Neuronal stem cell (in vitro differentiated cells): ENCODE measurements at regions not wholly inside any gene's neighbourhood (a gene's known extent, or its start where the extent isn't known, plus 50 kb on each side); places are given as distances from the start of the nearest gene placed in this dataset.
"Not testable (repeated sequence)": the region's sequence is repeated elsewhere in the genome, so short reads cannot be mapped to it uniquely, and the experiment has no call there.

Source experiments
- DNase-seq: peaks from one replicate; pipeline ENCODE4 v3.0.0-alpha.2; 2013; ENCODE audit warnings: low spot score
- H2AFZ ChIP-seq: one replicate; pipeline ENCODE4 v1.6.1; 2013; ENCODE audit warnings: mild to moderate bottlenecking, low read length, inconsistent platforms
- H2AK5ac ChIP-seq: 2 replicates; pipeline ENCODE4 v1.6.1; 2013; ENCODE audit warnings: low read depth, mild to moderate bottlenecking, inconsistent platforms, low read length, moderate library complexity, mixed read lengths
- H2BK120ac ChIP-seq: 2 replicates; pipeline ENCODE4 v1.6.1; 2013; ENCODE audit warnings: low read depth, mild to moderate bottlenecking, inconsistent platforms, low read length, moderate library complexity, mixed read lengths
- H2BK12ac ChIP-seq: one replicate; pipeline ENCODE4 v1.6.1; 2013; ENCODE audit warnings: low read length, inconsistent platforms
- H2BK15ac ChIP-seq: 2 replicates; pipeline ENCODE4 v1.6.1; 2013; ENCODE audit warnings: mild to moderate bottlenecking, low read length, inconsistent platforms, mixed read lengths
- H2BK5ac ChIP-seq: one replicate; pipeline ENCODE4 v1.6.1; 2013; ENCODE audit warnings: inconsistent platforms, mild to moderate bottlenecking, low read length, moderate library complexity
- H3K14ac ChIP-seq: one replicate; pipeline ENCODE4 v1.6.1; 2013; ENCODE audit warnings: low read length, inconsistent platforms
- H3K18ac ChIP-seq: 2 replicates; pipeline ENCODE4 v1.6.1; 2013; ENCODE audit warnings: low read length, inconsistent platforms
- H3K23ac ChIP-seq: 2 replicates; pipeline ENCODE4 v1.6.1; 2013; ENCODE audit warnings: low read depth, mild to moderate bottlenecking, mixed read lengths, low read length, inconsistent platforms; ENCODE audit not compliant: poor library complexity
- H3K27ac ChIP-seq: replicated peaks from 3 replicates; pipeline ENCODE4 v1.5.1; 2013; ENCODE audit warnings: low read length, inconsistent platforms
- H3K27me3 ChIP-seq, 3 experiments: 2 replicates each; pipeline ENCODE4 v1.6.1; 2013; ENCODE audit warnings: low read length in 3 of 3, mild to moderate bottlenecking in 2 of 3, inconsistent platforms in 1 of 3, low read depth in 1 of 3, mixed read lengths in 1 of 3, moderate library complexity in 1 of 3; ENCODE audit not compliant: control insufficient read depth in 3 of 3, insufficient read depth in 3 of 3
- H3K36me3 ChIP-seq, 2 donors: replicated peaks in 1 of 2; 2 replicates each; pipeline ENCODE4 v1.6.1; 2013; ENCODE audit warnings: low read length in 2 of 2; ENCODE audit not compliant: control insufficient read depth in 2 of 2, insufficient read depth in 2 of 2
- H3K4ac ChIP-seq: 2 replicates; pipeline ENCODE4 v1.6.1; 2013; ENCODE audit warnings: inconsistent platforms, mild to moderate bottlenecking, low read length, moderate library complexity
- H3K4me1 ChIP-seq, 2 donors: 1 replicate in 1 of 2; 2 replicates in 1 of 2; pipeline ENCODE4 v1.6.1; 2013; ENCODE audit warnings: low read length in 2 of 2, low read depth in 1 of 2; ENCODE audit not compliant: control insufficient read depth in 2 of 2, insufficient read depth in 1 of 2
- H3K4me2 ChIP-seq: one replicate; pipeline ENCODE4 v1.6.1; 2013; ENCODE audit warnings: mild to moderate bottlenecking, low read length, inconsistent platforms; ENCODE audit not compliant: insufficient read depth, poor library complexity, severe bottlenecking
- H3K4me3 ChIP-seq, 2 donors: 2 replicates each; pipeline ENCODE4 v1.5.1; 2013; ENCODE audit warnings: low read length in 2 of 2, mild to moderate bottlenecking in 2 of 2, inconsistent platforms in 1 of 2, moderate library complexity in 1 of 2
- H3K79me1 ChIP-seq: one replicate; pipeline ENCODE4 v1.6.1; 2013; ENCODE audit warnings: low read depth, mild to moderate bottlenecking, inconsistent platforms, low read length, moderate library complexity
- H3K9ac ChIP-seq: one replicate; pipeline ENCODE4 v1.6.1; 2013; ENCODE audit warnings: mild to moderate bottlenecking, low read depth, low read length, inconsistent platforms; ENCODE audit not compliant: poor library complexity
- H3K9me3 ChIP-seq, 2 donors: replicated peaks in 1 of 2; 2 replicates each; pipeline versions ENCODE3 to v1.6.1; 2013; ENCODE audit warnings: low read length in 2 of 2, mild to moderate bottlenecking in 2 of 2, inconsistent platforms in 1 of 2, low read depth in 1 of 2, mixed read lengths in 1 of 2, moderate library complexity in 1 of 2; ENCODE audit not compliant: control insufficient read depth in 2 of 2, insufficient read depth in 1 of 2
- H4K8ac ChIP-seq: one replicate; pipeline ENCODE4 v1.6.1; 2013; ENCODE audit warnings: low read depth, mild to moderate bottlenecking, inconsistent platforms, low read length, moderate library complexity
- H4K91ac ChIP-seq: one replicate; pipeline ENCODE4 v1.6.1; 2013; ENCODE audit warnings: low read length, low read depth, mild to moderate bottlenecking, inconsistent platforms; ENCODE audit not compliant: poor library complexity
- WGBS, 2 donors: extraction: QIAGEN DNeasy Blood & Tissue Kit; methylation state at CpG; one replicate each; pipeline ENCODE4 v1.1.7; 2013; ENCODE audit warnings: missing lambda C conversion rate in 2 of 2, mixed read lengths in 1 of 2; ENCODE audit not compliant: insufficient read length in 2 of 2, insufficient replicate concordance in 1 of 2; ENCODE audit errors: extremely low coverage in 2 of 2; 5-methylcytosine and 5-hydroxymethylcytosine counted together

DNA sequence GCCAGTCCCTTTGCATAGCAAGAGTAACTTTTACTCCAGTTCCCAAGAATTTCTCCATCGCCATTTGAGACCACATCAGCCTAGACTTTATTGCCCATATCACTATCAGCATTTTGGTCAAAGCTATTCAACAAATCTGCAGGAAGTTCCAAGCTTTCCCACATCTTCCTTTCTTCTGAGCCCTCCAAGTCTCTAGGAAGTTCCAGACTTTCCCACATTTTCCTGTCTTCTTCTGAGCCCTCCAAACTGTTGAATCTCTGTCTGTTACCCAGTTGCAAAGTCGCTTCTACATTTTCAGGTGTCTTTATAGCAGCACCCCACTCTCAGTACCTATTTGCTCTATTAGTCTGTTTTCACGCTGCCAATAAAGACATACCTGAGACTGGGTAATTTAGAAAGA, 386.4 kb upstream of the KCND2 start:
- H3K4me2 ChIP-seq, H4K91ac ChIP-seq, H3K4ac ChIP-seq: not testable (repeated sequence)

DNA sequence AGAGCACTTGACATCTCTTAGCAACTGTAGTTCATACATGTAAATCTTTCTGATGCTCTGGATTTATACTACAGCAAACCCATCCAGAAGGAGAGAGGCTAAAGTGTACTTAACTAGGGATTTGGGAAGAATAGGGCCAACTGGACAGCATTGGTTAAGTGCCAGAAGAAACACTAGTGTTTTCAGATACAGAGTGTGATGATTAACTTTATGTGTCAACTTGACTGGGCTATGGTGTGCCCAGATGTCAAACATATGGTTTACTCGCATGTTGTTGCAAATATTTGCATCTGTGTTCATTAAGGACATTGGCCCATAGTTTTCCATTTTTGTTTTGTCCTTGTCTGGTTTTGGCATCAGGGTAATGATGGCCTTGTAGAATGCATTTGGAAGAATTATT, 384.7 kb upstream of the KCND2 start:
- Histone ChIP-seq H3K4me2 (no peak overlapping the region), H3K4me1 (no peaks in the 10 kb centered on the region), H3K23ac (no peak overlapping the region), H4K91ac (no peak overlapping the region), H3K4ac (no peak overlapping the region), H4K8ac (no peak overlapping the region), H3K18ac (no peak overlapping the region), H3K4me3 (no peak overlapping the region), H3K9ac (no peak overlapping the region), H2AFZ (no peak overlapping the region), H2AK5ac (no peak overlapping the region), H3K27me3 (no peaks in the 10 kb centered on the region), H3K14ac (no peak overlapping the region), H3K36me3 (no peaks in the 10 kb centered on the region), H2BK120ac (no peak overlapping the region), H3K9me3 (no peaks in the 10 kb centered on the region), H2BK15ac (no peak overlapping the region), H2BK12ac (no peak overlapping the region), H2BK5ac (no peak overlapping the region), H3K79me1 (no peaks in the 10 kb centered on the region), H3K27ac (no peak overlapping the region)
- WGBS, 2 donors: no CpG with 5 or more reads among the region's 1 CpG
- no peak for DNase-seq

More for the DNA sequence above, 386.4 kb upstream of the KCND2 start:
- not testable (repeated sequence) for H3K18ac ChIP-seq, H2BK12ac ChIP-seq, H2AK5ac ChIP-seq, H3K27me3 ChIP-seq, H3K4me1 ChIP-seq, H4K8ac ChIP-seq, DNase-seq, H3K9ac ChIP-seq, H2BK120ac ChIP-seq, H2BK15ac ChIP-seq, H3K14ac ChIP-seq, H3K79me1 ChIP-seq, H2AFZ ChIP-seq, H2BK5ac ChIP-seq, H3K9me3 ChIP-seq, H3K27ac ChIP-seq, H3K4me3 ChIP-seq, H3K23ac ChIP-seq, H3K36me3 ChIP-seq
- WGBS, 2 donors: no CpG with 5 or more reads among the region's 3 CpGs

DNA sequence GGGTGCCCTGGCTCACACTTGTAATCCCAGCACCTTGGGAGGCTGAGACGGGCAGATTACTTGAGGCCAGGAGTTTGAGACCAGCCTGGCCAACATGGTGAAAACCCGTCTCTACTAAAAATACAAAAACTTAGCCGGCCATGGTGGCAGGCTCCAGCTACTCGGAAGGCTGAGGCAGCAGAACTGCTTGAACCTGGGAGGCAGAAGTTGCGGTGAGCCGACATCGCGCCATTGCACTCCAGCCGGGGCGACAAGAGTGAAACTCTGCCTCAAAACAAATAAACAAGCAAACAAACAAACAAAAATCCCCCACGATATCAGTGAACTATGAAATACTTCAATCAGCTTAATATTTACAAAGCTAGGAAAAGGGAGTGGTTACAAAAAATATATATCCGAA, 382.3 kb upstream of the KCND2 start:
- Histone ChIP-seq H2BK15ac (no peak overlapping the region), H4K8ac (no peak overlapping the region), H3K18ac (no peak overlapping the region), H3K14ac (no peak overlapping the region), H3K4me3 (no peak overlapping the region), H3K4me2 (no peak overlapping the region), H4K91ac (no peak overlapping the region), H2BK5ac (no peak overlapping the region), H3K23ac (no peak overlapping the region), H3K79me1 (no peaks in the 10 kb centered on the region), H3K27me3 (no peaks in the 10 kb centered on the region), H3K36me3 (no peaks in the 10 kb centered on the region), H2AK5ac (no peak overlapping the region), H2BK120ac (no peak overlapping the region), H3K4ac (no peak overlapping the region), H2AFZ (no peak overlapping the region), H3K27ac (no peak overlapping the region), H3K9me3 (no peaks in the 10 kb centered on the region), H2BK12ac (no peak overlapping the region), H3K9ac (no peak overlapping the region), H3K4me1 (no peaks in the 10 kb centered on the region)
- WGBS, 2 donors: no CpG with 5 or more reads among the region's 12 CpGs
- DNase-seq: no peak

DNA sequence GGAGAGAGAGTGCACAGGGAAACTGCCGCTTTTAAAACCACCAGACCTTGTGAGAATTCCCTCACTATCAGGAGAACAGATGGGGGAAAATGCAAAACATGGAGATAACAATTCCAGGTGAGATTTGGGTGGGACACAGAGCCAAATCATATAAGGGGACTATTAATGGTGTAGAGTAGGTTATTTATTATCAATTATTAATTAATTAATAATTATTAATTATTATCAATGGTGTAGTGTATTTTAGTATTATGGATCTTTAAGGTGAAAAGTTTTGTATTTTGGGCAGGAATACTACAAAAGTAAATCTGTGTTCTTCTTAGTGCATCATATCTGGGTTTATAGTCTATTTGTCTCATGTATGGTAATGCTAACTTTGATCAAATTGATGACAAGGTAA, 377.7 kb upstream of the KCND2 start:
- no peak overlapping the region for H2AK5ac ChIP-seq
- no peak overlapping the region for H3K27ac ChIP-seq
- no peak overlapping the region for H3K23ac ChIP-seq
- no peak for DNase-seq
- H3K9ac ChIP-seq: no peak overlapping the region
- no peak overlapping the region for H4K8ac ChIP-seq
- H3K27me3 ChIP-seq: no peaks in the 10 kb centered on the region
- H2BK12ac ChIP-seq: no peak overlapping the region
- H3K18ac ChIP-seq: no peak overlapping the region
- H3K4me2 ChIP-seq: no peak overlapping the region
- WGBS, 2 donors: no CpG with 5 or more reads among the region's 1 CpG
- H3K4me3 ChIP-seq: no peak overlapping the region
- H2BK5ac ChIP-seq: no peak overlapping the region
- H3K79me1 ChIP-seq: no peaks in the 10 kb centered on the region
- H2AFZ ChIP-seq: no peak overlapping the region
- H3K4ac ChIP-seq: no peak overlapping the region
- H4K91ac ChIP-seq: no peak overlapping the region
- H3K9me3 ChIP-seq: no peaks in the 10 kb centered on the region
- H2BK120ac ChIP-seq: no peak overlapping the region
- no peaks in the 10 kb centered on the region for H3K36me3 ChIP-seq
- H3K4me1 ChIP-seq: no peaks in the 10 kb centered on the region
- no peak overlapping the region for H2BK15ac ChIP-seq
- no peak overlapping the region for H3K14ac ChIP-seq
